NCI-H510A (cell line): ENCODE measurements at regions not wholly inside any gene's neighbourhood (a gene's known extent, or its start where the extent isn't known, plus 50 kb on each side); places are given as distances from the start of the nearest gene placed in this dataset.
"Not testable (repeated sequence)": the region's sequence is repeated elsewhere in the genome, so short reads cannot be mapped to it uniquely, and the experiment has no call there.

Experiments
- DNase-seq: peaks from one replicate; lab custom pipeline; 2025; lab: John Stamatoyannopoulos, UW

DNA sequence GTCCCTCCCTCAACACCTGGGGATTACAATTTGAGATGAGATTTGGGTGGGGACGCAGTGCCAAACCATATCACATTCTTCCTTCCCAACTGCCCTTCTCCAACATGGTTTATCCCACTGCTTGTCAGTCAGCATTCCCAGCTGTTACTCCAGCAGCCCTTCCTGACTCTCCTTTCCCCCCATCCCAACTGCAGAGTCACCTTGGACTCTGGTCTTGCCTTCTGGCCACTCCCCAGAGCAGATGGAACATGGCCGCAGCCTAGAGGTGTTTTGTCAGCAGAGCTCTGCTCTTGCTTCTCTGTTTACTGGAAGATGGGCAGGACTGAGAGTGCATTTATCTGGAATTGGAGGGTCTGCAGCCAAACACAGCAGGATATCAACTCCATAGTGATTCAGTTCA lies 51.2 kb upstream of the MEX3C start:
- DNase-seq: no peak

DNA sequence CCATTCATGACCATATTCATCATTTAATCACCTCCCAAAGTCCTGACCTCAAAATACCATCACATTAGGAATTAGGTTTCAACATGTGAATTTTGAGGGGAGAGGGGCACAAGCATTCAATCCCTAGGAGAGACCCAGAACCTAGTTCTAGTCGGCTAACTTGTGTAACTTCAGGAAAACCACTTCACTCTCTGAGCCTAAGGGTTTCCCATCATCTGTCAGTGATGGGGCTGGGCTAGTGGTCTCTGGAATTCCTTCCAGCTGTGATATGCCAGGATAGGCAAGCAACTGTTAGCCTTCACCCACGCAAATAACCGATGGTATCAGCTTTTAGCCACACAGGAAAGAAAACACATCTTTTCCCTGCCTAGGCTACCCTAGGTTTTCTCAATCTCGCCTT lies 52.5 kb upstream of the MEX3C start:
- DNase-seq: no peak

DNA sequence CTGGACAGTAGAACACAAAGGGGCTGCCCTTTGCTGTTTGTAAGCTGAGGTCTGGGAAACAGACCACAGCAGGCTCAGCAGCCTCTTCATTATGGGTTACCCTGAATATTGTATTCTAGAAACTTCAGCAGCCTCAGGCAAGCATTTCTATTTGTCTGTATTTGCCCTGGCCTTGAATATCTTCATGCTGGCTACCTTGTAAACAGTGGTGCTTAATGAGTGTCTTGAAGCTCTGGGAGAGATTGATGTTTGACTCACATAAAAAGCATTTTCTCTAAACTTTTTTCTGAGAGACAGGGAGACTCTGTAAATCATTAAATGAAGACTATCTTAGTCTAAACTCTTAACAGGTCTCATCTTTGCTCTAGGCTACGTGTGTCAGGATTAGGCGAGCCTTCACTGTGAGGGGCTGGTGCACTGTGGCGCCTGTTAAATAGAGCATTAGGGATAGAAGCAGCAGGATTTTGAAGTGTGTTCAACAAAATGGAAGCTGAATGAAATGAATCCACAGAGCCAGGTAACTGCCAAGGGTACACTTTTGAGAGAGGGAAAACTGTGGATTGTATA lies 53.1 kb upstream of the MEX3C start:
- no peak for DNase-seq

DNA sequence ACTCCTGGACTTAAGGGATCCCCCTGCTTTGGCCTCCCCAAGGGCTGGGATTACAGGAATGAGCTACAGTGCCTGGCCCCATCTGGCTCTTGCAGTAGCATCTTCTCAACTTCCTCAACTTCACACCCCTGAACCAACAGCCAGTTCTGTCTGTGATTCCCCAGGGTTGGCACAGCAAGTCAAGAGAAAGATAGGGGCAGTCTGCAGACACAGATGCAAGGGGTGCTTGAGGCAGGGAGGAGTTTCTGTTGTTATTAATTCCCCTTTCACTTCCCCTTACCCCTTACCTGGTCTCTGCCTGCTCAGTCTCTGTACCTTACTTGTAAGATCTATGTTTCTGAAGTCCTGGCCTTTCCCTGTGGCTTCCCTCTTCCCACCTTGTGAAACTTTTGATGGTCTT lies 54.1 kb upstream of the MEX3C start:
- no peak for DNase-seq

DNA sequence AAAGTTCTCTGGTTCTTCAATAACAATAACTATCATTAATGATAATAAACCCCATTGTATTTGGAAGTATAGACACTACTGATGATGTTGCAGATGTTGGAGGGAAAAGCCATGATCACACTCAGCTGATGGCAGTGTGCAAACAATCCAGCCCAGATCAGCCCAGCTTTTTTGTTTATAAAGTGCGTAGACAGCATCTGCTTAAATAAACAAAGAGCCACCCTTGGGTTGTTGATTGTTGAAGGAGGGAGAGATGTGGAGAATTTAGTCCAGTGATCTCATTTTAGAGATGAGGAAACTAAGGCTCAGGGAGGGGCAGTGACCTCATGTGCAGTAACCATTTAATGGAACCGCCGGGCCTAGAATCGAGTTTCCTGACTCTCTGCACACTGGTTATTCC lies 56.0 kb upstream of the MEX3C start:
- DNase-seq: no peak

DNA sequence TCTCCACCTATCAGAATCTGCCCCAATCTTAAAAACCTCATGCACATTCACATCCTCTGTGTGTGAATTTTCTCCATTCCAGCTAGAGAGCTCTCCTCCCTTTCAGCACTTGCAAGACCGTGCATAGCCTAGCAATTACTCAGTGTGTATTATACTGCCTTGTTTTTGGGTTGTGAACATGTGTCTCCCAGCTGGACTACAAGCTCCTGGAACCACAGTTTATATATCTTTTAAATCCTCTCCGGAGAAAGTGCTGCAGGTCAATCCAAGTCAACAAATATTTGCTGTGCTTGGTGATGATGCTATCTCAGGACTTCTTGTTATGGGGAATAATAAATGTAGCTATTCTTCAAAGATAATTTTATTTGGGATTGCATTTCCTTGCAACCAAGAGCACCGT lies 58.2 kb upstream of the MEX3C start:
- no peak for DNase-seq

DNA sequence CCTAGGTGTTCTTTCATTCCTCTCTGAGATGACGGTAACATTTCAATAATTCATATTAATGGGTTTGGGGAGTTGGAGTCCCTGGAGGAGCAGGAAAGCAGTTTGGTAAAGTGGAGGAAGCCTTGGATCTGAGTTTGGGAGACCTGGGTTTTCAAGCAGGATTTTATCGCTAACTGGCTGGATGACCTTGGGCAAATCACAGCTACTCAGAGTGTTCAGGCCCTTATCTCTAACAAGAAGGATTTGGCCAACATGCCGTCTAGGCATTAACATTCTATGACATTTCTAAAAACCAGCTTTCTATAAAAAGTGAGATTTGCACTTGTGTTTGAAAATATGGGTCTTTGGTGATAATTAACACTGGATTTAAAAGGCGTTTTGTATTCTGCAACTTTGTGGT lies 59.7 kb upstream of the MEX3C start:
- no peak for DNase-seq

DNA sequence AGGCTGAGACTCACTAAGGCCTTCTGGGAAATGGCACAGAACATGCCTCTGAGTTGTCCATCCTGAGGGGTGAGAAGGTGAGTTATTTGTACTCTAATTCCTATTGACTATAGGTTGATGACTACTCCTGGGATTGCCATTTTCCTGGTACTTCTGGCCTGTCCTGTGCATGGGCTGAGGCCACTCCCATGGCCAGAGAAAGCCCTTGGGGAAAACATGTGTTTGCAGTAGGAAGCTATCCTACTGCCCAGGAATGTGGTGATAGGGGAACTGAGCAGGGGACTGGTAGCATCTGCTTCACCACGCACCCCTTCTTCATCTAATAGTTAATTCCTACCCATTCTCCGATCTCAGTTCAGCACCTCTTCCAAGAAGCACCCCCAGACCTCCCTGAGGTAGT lies 62.6 kb upstream of the MEX3C start:
- DNase-seq: no peak

DNA sequence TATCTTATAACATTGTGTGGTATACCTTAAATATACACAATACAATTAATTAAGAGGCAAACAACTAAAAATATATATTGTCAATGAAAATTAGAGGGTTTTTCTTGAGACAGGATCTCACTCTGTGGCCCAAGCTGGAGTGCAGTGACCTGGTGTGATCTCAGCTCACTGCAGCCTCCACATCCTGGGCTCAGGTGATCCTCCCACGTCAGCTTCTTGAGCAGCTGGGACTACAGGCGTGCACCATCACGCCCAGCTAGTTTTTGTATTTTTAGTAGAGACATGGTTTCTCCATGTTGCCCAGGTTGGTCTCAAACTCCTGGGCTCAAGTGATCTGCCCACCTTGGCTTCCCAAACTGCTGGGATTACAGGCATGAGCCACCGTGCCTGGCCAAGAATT lies 68.6 kb upstream of the MEX3C start:
- DNase-seq: not testable (repeated sequence)

DNA sequence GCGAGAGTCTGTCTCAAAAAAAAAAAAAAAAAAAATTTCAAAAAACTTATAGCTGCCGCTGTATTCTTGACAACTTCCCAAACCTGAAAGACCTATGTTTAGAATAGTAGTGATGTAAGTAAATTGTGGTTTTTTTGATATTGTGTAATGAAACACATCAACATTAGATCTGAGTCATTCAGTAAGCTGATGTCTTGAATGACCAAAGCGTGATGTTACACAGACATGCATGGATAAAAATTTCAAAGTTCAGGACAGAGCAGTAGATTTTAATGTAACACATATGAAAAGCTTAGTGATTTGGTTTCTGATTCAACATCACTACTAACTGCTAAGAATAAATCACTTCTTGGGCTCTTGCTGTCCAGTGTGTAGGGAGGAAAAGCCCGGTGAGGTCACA lies 69.3 kb upstream of the MEX3C start:
- no peak for DNase-seq

DNA sequence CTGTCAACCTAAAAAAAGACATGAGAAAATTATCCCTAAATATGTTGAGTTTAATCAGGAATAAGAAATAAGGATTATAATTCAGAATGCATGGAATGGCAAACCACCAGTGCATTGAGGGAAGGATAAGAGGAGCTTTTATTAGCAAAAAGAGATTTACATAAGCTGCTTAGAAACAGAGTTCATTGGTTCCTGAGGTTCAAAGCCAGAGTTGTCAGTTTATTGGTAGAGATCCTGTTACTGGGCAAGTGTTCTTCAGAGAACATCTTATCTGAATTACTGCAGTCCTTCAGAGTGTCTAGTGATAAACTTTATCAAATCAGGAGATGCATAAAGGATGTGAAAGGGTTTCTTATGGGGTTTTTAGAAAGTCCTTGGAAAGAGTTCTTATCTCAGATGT lies 76.0 kb upstream of the MEX3C start:
- DNase-seq: no peak

DNA sequence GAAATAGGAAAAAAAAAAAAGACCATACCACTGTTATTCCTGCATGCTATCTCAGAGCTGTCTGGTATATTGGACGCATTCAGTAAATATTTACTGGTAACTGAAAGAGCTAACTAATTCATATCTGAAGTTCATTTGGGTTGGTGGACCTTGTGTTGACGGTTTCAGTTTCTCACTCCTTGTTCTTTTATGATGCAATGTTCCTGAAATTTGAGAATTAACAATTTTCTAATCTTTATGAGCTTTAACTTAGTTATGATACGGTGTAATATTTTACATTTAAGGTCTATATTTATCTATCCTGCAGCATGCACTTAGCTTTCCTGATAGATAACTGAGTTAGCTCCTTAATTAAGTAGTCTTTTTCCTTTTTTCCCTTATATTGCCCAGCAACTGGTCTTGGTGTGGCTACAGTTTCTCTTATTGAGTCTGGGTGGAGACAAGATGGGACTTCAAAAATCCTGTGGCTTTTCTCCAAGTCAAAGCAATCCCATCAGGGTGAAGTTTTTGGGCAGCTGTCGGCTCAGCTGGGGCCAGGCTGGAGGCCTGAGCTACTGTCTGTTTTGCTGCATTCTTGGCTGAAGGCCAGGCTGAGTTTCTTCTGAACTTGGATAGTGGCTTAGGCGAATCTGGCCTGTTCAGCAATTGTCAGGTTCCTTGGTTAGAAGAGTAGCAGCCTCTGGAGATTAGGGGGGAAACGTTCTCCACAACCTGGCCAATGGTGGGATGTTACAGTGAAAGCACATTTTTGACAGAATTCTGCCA lies 78.4 kb upstream of the MEX3C start:
- no peak for DNase-seq

DNA sequence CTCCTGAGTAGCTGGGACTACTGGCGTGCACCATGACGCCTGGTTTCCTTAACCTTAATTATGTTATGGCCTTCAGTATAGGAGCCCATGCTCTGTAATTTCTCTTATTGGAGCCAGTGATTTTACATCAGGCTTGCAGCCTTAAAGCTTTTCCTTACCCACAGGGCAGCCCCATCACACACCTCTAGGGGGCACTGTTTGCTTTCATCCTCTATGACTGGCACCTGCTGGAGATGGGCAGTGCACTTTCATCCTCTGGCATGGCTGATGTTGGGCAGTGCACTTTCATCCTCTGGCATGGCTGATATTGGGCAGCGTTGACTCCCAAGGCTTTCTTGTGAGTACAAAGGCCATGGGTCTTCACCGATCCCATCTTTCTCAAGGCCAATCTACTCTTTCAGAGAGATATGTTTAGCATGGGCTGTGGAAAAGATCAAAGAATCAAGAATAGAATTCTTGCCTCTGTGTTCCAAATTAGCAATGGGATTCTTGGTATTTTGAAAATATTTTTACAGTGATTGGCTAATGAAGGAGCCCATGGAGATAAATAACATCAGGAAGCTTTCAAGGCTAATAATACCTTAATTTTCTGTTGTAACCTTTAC lies 80.7 kb upstream of the MEX3C start:
- DNase-seq: no peak

DNA sequence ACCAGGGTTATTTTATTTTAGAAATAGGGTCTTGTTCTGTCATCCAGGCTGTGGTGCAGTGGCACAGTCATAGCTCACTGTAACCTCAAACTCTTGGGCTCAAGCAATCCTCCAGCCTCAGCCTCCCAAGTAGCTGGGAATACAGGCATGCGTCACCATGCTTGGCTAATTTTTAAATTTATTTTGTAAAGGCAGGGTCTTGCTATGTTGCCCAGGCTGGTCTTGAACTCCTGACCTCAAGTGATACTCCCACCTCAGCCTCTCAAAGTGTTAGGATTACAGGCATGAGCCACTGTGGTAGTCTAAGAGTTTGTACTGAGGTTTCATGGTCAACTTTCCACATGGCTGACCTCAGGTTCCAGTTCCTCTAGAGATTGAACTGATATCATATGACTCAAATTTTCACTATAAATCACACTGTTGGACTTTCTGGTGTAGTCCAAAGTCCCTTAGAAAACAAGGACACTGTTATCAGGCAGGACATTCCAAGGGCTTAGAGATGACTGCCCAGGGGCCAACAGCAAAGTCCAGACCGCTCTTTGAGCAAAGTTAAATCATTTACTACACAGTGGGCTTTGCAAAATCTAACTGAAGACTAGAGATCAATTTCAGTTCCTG lies 82.0 kb upstream of the MEX3C start:
- no peak for DNase-seq

DNA sequence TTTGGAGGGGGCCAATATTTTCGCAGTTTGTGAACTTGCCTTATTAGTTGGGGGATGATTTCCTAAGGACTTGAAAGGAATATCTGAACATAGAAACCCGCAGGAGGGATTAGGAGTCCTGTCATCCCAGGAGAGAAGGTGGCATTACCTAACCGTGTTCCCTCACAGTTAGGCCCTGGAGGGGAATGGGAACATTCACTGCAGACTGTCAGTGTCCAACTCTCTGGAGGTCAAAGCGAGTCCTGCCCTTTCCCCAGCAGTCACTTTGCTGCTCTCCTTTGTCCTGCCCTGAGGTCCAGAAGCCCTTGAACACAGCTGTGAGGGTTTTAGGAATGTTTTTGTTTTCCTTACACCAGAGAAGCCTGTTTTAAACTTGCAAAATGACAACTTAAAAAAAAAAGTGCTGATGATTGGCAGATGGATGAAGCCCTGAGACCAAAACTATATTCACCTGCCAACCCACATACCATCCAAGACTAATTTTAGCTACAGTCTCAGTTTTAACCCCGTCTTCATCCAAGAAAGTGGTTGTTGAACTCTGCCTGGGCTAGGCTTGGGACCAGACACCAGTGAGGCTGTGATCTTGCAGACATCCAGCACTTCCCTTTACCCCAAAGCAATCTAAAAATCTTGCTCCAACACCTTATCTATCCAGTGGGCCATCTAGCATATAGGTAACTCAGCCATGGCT lies 90.5 kb upstream of the MEX3C start:
- no peak for DNase-seq

DNA sequence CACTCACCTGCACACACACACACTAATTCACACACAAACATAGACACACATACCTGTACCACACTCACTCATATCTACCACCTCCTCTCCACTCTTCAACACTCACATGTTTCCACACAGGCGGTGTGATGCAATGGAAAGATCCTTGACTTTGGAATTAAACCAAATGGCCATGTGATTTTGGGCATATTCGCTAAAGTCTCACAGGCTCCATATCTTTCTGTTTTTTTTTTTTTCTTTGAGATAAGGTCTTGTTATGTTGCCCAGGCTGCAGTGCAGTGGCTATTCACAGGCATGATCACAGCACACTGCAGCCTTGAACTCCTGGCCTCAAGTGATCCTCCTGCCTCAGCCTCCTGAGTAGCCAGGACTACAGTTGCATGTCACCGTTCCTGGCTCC lies 91.1 kb upstream of the MEX3C start:
- DNase-seq: no peak

DNA sequence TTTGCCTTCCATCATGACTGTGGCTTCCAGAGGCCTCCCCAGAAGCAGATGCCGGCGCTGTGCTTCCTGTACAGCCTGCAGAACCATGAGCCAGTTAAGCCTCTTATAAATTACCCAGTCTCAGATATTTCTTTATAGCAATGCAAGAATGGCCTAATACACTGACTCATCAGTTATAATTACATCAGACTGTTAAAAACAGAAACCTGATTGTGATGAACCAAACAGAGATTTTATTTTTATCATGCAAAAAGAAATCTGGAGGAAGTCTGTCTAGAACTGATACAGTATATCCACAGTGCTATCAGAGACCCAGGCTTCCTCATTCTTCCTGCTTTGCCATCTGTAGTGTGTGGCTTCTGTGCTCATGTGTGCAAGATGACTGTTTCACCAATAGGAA lies 93.4 kb upstream of the MEX3C start:
- DNase-seq: no peak

DNA sequence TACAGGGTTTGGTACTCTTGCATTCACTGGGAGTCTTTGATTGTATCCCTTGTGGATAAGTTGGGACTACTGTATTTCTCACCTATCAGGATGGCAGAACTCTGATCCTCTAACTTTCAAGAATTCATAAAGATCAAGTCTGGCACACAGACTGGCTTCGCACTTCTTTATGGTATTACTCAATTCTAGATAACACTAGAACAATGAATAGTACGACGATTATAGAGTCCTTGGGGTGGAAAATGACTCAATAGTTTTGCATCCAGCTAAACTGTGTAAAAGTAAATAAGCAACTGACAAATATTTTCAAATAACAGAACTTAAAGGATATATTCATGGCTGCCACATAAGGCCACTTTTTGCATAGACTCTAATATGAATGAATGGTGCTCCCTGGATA lies 103.4 kb upstream of the MEX3C start:
- DNase-seq: no peak

DNA sequence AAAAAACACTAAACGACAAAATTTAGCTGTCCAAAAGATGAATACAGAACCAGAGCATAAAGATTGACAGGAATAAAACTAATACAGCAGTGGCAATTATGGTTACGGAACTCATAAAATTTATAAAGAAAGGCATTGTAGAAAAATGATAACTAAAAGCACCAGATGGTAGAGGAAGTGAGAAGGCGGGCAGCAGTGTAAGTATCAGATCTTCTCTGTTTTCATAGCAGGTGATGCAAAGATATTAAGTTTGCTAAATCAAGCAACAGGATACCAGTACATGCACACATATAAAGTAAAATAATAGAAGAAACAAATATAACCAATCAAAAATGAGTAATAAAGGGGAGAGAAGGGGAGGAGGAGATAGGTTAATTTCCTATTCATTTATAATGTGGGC lies 103.9 kb upstream of the MEX3C start:
- DNase-seq: no peak

DNA sequence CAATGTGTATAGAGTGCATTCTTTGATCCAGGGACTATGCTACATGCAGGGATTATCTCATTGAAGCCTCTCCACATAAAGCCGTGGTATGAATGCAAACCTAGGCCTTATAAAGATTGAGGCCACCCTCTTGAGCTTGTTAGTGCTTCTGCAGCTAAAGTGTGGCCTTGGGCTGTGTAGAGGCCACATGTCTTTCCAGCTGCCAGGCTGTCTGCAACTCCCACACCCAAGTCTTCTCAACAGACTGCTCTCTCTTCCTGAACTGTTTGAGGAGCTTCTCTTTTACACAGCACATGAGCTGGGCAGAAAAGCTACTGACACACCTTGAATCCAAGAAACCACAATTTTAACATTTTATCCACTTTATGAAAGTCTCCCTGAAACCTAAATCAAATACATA lies 119.2 kb upstream of the MEX3C start:
- no peak for DNase-seq

DNA sequence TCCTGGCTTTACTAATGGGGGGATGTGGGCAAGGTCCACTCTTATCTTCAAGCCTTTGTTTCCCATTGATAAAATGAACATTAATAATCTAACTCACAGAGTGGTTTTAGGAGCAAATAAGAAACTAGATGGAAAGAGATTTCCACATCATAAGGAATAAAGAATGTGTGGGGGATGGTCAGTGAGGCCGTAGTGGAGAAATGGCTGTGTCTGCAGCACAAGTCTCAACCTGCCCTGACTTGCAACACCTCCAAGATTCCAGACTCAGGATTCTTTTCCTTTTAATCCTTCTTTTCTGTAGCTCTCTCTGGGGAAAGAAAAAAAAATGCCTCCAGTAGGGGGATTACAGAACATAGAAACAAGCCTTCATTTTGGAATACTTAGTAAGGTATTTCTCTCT lies 124.2 kb upstream of the MEX3C start:
- no peak for DNase-seq

DNA sequence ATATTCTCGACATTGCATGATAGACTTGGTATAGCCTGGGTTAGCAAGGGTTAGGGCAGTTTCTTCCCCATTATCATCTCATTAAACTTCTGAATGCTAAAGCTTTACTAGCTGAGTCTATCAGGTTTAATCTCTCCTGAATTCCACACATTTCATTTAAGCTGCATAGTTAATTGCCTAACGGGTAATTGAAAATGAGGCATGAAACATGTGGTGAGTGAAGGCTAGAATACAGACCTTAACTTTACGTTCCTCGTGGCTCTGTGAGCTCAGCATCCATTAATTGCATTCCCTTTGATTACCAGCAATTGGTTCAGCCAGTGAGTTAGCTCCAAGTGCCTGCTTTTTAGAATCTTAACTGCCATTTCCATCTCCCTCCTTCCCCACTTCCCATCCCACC lies 126.5 kb upstream of the MEX3C start:
- no peak for DNase-seq

DNA sequence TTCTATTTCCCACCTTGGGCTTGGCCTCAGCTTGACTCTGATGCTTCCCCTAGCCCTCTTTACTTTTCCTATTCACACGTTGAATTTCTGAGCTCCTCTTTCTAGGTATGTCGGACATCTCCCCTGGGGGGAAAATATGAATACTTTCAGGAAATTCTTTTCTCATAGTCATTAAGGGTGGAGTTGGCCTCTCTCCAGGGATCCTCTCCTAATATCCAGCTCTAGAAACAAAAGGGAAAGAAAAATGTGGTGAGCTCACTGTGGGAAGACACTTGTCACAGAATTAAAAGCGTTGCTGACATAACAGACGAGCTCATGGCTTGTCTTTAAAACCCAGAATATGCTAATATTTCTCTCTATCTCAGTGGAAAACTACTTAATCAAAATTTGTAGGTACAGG lies 132.7 kb upstream of the MEX3C start:
- DNase-seq: no peak
